Ovary (tissue), 1 donor: ENCODE measurements at regions not wholly inside any gene's neighbourhood (a gene's known extent, or its start where the extent isn't known, plus 50 kb on each side); places are given as distances from the start of the nearest gene placed in this dataset.

Experiments used
- EP300 ChIP-seq: sonication (generic); formaldehyde crosslinking; IDR thresholded peaks from one replicate; pipeline ENCODE4 v1.6.1; 2017; ENCODE audit warnings: antibody characterized with exemption
- POLR2A ChIP-seq: fragments of 450-650 bp; IDR thresholded peaks from one replicate; pipeline ENCODE4 v1.6.1; 2017; ENCODE audit warnings: antibody characterized with exemption, mild to moderate bottlenecking, moderate library complexity

DNA sequence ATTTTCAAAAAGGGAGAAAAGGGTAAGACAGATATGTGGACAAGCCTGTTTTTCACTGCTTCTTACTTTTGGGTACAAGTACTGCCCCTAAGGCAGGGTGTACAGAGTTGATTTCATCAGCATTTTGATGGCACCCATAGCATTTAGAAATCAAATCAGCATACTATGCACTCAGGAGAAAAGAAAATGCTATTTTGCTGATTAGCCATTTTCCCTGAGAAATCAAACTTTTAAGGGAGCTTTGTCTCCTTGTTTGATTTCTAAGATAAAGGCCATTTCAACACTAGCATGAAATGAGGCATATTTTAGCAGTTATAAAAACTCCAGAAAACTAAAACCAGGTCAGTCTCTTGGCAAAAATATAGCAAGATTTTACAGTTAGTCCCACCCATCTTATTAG is 2269.4 kb upstream of the WWC1 start:
- no peak for TF ChIP-seq EP300
- TF ChIP-seq POLR2A = no peak
